ENCODE measurements at regions not wholly inside any gene's neighbourhood (a gene's known extent, or its start where the extent isn't known, plus 50 kb on each side); places are given as distances from the start of the nearest gene placed in this dataset.

DNA sequence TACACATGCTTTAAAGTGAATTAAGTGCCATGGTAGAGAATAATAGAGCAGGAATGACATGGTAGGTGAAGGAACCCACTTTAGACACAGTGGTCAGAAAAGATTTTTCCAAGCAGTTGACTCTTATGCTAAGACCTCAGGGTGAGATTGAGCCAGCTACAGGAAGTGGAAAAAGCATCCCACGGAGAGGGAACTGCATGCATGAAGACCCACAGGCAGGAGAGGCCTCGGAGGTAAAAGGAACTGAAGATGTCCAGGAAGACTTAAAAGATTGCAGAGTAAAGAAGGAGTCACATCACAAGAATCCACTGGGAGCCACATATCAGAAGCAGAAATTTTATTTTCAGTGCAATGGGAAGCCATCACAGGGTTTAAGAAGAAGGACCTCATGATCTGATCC is 499.2 kb upstream of the FAM98A start (continued):
- TF ChIP-seq CHD2 (IDR thresholded peaks at IDR 0.05; ENCODE audit: low read length) (no peak), NRF1 (IDR thresholded peaks at IDR 0.05; ENCODE audit: low read depth, low read length) (no peak)

Measured in H1 (cell line).